Activated gamma-delta T cell treated with Interleukin-2 at 50 U/mL for 16 hours (primary cell): ENCODE measurements at regions not wholly inside any gene's neighbourhood (a gene's known extent, or its start where the extent isn't known, plus 50 kb on each side); places are given as distances from the start of the nearest gene placed in this dataset.

Experiments
- DNase-seq: peaks from one replicate; pipeline ENCODE4 v3.0.0-alpha.2; 2020

DNA sequence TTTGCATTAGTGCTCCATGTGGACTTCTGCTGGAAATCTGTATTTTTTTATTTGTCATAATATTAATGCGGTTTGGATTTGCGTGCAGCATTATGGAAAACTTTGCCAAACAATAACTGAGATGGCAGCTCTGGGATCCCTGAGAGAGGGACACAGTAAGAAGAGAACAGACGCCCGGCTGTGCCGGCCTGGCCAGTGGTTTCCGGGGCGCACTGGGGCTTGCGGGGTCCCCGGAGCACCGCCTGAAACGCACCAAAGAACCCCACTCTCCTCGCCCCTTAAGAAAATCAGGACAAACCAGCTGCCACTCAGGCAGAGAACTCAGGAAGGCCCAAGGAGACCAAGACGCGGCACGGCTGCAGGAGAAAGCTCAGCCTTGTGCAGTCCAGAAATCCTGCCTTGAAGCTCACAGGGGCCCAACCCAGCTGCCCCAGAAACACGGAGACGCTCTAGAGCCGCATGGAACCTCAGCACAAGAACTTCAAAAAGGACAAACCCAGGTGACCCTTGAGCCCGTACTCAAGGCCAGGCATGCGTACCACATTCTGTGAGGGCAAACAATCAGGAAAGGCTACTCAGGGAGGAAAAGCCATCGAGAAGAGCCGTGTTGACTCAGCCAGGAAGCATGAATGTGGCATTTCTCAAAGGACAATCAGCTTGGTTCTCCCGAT is 226.5 kb upstream of the CDYL start:
- no peak for DNase-seq

DNA sequence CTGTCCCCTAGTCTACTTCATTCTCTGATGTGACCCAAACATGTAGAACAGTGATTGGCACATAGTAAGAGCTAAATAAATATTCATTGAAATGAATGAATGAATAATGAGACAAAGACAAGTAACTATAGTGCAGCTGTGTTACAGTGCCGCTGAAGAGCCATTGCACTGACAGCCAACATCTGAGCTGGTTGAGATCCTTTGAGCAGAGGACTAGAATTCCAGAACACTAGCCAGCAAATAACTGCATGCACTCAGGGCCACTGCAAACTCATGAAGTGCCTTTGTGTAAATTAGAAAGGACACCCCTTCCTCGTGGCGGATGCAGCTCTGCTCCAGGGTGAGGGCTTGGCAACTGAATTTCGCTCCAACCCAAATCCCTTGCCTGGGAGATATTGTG is 230.3 kb upstream of the CDYL start:
- no peak for DNase-seq

DNA sequence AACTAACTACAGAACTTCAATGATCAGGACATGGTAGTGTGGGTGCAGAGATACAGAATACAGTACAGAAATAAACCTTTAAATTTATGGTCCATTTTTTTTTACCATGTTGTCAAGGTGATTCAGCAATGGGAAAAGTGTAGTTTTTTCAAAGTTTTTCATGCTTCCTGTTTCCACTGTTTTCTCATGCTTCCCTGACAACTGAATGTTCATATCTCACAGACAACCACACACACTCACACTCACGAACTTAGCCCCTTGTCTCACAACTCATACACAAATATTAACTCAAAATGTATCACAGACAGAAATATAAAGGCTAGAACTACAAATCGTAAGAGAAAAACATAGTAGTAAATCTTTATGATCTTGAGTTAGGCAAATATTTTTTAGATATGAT is 232.6 kb upstream of the CDYL start:
- no peak for DNase-seq

DNA sequence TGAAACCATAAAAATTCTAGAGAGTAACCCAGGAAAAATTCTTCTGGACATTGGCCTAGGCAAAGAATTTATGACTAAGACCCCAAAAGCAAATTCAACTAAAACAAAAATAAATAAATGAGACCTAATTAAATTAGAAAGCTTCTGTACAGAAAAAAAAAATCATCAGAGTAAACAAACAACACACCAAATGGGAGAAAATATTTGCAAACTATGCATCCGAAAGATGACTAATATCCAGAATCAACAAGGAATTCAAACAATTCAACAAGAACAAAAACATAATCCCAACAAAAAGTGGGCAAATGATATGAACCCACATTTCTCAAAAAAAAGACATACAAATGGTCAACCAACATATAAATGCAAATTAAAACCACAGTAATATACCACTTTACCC is 242.6 kb upstream of the CDYL start:
- DNase-seq = no peak

DNA sequence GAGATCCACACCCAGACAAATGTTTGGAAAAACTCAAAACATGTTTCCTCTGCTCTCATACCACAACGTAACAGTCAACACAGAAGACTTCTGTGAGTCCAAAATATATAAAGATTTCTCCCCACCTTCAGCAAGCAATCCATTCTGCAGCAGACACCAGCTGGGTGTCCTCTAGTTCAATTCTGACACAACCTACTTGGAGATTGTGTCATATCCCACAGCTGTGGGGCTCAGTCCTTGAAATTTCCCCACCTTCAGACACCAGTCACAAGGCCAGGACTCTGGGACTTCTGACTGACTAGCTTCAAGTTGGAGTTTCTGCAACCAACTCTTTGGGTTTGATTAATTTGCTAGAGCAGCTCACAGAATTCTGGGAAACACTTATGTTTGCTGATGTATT is 244.8 kb upstream of the CDYL start:
- no peak for DNase-seq

DNA sequence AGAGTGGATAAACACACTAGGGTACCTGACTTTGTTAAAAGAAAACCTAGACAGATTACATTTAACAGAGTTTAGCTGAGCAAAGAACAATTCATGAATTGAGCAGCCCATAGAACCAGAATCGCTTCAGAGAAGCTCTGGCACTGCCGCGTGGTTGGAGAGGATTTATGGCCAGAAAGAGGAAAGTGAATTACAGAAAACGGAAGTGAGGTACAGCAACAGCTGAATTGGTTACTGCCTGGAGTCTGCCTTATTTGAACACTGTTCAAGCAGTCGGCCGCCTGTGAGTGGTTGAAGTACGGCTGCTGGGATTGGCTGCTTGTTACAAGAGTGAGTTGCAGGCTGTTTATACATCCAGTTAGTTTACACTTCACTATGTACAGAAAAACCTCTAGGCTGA is 253.8 kb upstream of the CDYL start:
- no peak for DNase-seq

DNA sequence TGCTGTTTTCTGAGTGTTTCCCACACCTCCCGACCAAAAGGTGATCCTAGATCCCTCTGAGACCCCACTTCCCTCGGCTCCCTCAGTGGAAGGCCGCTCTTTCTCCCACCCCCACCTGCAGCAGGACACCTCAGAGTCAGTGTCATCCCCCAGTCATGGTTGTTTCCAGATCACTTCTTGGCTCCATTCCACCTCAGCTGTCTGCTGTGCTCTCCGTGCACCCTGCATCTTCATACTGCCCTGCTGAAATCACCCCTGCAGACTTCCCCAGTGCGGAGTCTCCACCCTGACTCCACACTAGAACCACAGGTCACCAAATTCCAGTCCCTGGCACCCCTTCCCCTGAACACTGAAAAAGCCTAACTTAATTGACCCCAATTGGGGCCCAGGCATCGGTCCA is 255.1 kb upstream of the CDYL start:
- DNase-seq = no peak

DNA sequence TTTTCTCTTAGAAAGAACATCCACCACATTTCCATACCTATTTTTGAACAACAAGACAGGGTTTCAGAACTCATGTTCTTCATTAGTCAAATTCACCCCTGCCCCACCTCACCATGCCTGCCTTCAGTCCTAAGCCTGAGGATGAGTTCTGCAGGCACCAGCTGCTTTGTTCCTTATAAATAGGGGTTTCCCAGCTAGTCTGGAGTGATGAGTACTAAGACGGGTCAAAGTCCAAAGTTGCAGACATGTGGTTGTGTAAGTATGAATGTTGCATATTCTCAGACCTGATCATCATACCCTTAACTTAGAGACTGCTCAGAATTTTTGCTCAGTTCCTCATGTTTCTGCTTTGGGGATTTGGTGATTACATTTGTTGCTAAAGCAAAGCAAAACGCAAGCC is 257.7 kb upstream of the CDYL start:
- DNase-seq = no peak

DNA sequence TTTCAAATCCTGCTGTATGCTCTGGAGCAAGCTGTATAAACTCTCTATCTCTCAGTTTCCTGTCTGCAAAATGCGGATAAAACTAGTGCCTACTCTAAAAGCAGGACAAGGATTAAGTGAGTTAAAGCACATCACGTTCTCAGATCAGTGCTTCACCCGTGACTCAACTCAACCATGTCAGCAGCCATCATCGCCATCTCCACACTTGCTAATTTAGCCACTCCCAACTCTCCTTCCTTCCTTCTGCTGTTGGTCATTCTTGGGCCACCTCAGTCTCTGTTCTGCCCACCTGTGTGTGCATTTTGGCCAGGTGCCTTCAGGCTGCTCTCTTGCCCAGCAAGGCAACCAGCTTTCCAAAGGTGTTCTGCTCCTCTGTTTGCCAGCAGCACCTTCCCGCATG is 260.0 kb upstream of the CDYL start:
- no peak for DNase-seq

DNA sequence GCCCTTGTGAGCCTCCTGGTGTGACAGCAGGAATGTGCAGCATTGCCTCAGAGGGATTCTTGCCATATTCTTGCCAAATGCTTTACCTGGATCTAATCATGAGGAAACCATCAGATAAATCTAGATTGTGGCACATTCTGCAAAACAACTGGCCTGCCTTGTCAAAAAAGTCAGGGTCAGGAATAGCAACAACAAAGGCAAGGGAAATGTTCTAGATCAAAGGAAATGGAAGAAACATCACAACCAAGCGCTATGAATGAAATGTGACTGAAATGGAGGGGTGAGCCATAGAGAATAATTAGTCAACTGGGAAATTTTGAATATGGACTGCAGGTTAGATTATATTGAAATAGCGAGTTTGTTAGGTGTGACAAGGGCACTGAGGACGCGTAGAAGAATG is 262.6 kb upstream of the CDYL start:
- no peak for DNase-seq

DNA sequence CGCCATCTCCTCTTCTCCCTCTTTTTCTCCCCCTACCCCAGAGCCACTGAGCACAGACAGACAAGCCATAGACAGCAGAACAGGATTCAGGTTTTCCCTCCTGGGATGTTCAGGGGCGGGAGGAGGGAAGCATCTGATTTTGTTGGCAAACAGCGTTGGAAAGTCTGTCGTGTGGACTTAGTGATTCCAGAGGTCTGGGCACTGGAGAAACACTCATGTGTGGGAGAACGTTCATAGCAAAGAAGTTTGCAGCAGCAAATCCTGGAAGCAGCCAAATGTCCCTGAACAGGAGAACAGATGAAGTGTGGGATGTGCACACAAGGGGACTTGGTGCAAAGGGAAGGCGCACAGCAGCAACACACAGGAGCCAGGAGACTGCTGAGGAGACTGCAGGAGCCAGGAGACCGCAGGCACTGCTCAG is 264.1 kb upstream of the CDYL start:
- DNase-seq = no peak

DNA sequence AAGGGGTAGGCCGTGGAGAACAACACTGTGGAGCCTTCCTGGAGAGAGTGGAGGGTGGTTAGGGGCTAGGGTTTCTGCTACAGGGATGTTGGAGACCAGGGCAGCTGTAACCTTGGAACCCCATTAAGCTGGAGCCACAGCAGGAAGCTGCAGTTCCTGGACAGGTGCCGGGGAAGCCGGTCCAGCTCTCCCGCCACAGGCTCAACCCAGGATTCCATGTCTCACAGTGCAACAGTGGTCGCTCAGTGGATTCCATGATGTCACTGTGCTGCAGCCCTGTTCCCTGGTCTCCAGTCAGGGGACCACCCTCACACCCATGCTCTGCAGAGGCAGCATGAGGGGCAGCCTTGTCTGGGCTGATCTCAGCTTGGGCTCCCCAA is 264.6 kb upstream of the CDYL start:
- DNase-seq = no peak

DNA sequence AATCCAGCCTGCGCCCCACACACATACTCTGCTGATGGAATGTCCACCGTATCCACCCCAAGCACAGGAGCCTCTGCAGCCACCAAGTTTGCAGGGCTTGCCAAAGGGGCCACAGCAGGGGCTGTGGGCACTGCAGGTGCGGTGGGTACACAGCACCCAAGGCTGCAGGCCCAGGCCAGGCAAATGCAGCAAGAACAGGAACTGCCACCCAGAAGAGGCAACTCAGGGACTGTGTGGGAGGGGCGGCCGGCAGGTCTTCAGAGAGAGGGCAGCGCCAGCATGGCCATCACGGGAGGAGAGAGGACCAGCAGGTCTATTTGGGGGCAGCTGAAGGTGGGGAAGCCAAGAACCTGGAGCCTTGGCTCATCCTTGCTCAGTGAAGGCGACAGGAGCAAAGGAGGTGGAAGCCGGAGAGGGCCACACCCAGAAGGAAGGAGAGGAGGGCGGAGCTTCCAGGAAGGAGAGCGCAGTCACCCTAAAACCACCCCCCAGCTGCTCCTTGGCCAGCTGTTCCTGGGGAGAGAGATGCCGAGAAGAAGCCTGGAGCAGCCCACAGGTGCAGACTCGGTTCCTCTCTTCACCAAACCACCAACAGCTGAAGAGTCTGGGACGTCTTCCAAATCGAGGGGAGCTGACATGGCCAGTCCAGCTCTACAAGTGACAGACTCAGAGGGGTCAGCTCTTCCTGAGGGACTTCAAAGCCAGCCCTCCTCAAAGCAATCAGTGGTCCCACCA is 265.1 kb upstream of the CDYL start:
- DNase-seq = no peak

DNA sequence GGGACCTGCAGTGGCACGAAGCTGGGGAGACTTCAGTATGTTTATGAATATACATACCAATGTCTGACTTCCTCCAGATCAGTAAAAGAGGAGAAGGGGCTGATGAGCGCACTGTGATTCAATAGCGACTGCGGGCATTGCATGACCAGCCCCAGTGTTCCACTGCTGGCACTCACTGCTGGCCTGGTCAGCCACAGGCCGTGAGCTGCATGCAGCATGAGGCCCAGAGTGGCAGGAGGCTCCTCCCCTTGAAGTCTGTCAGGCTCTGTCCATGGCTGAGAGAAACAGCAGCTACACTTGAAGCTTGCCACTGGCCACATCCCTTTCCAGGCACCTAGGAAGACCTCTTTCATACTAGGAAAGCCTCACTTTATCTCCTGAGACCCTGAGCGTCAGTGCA is 265.9 kb upstream of the CDYL start:
- DNase-seq = no peak

DNA sequence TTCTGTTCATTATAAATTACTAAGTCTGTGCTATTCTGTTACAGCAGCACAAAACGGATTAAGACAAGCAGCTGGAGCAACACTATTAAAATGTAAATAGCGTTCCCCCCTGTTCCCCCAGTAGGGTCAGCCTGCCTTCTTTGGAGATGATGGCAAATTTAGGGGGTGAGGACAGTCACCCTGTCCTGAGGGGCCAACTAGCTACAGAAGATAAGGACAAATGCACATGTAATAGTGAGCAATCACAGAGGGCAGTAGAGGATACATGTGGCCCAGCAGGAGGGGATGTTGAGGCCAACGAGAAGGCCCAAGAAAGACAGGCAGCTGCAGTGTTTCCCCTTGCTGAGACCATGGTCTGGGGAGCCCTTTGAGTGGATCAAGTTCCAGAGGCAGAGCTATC is 266.7 kb upstream of the CDYL start:
- DNase-seq = no peak

DNA sequence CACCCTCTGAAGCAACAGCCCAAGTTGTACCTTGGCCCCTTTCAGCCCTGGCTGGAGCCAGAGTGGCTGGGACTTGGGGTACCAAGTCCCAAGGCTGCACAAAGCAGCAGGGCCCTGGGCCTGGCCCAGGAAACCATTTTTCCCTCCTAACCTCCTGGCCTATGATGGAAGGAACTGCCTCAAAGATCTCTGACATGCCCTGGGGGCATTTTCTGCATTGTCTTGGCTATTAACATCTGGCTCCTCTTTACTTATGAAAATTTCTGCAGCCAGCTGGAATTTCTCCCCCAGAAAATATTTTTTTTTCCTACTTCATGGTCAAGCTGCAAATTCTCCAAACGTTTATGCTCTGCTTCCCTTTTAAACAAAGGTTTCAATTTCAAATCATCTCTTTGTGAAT is 269.4 kb upstream of the CDYL start:
- no peak for DNase-seq

DNA sequence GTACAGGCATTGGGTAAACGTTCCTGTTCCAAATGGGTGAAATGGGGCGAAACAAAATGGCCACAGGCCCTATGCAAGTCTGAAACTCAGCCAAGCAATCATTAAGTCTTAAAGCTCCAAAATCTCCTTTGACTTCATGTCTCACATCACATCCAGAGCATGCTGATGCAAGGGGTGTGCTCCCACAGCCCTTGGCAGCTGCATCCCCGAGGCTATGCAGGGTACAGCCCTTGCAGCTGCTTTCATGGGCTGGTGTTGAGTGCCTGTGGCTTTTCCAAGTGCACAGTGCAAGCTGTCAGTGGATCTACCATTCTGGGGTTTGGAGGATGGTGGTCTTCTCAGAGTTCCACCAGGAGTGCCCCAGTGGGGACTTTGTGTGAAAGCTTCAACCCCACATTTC is 270.0 kb upstream of the CDYL start:
- no peak for DNase-seq

DNA sequence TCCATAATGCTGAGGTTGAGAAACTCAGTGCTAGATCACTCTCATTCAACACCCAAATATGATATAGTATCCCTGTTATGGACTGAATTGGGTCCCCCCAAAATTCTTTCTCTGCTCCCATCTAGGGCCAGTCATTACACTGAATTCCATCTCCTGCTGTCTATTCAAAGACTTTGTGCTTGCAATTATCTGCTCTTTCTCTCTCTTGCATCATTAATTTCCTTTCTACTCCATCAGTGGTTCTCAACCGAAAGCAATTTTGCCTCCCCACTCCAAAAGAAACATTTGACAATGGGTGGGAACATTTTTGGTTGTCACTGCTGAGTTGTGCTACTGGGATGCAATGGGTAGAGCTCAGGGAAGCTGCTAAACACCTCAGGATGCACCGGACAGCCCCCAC is 271.5 kb upstream of the CDYL start:
- no peak for DNase-seq

DNA sequence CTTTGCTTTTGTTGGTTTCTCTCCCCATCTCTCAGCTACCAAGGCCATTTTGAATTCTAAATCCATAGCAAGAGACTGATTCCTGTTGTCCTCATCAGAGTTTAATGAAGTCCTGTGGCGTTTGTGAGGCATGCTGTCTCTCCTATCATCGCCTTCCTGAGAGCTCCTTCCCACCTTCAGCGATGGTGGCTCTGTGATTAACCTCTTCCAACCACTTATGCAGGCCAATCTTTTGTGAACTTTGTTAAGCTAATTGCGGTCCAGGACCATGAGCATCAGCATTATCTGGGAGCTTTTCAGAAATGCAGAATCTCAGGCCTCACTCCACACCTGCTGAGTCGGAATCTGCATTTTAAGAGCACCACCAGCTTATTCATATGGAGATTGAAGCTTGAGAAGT is 272.5 kb upstream of the CDYL start:
- DNase-seq = no peak

DNA sequence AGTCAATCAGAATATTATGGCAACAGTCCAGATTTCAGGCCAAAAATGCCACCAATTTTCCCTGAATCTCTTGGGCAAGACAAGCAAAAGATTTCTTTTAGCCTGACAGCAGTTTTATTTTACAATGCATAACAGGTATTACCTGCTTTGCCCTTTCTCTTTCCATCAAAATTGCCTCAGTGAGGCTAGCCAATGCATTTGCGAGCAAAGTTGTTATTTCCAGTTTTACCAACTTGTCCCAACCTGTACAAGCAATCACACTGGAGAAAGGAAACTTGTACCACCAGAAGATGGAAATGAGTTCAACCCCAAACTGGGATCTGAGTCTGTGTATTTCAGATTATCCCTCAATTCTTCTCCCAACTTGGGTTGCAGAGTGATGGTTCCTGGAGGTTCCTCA is 279.9 kb upstream of the CDYL start:
- DNase-seq = no peak

DNA sequence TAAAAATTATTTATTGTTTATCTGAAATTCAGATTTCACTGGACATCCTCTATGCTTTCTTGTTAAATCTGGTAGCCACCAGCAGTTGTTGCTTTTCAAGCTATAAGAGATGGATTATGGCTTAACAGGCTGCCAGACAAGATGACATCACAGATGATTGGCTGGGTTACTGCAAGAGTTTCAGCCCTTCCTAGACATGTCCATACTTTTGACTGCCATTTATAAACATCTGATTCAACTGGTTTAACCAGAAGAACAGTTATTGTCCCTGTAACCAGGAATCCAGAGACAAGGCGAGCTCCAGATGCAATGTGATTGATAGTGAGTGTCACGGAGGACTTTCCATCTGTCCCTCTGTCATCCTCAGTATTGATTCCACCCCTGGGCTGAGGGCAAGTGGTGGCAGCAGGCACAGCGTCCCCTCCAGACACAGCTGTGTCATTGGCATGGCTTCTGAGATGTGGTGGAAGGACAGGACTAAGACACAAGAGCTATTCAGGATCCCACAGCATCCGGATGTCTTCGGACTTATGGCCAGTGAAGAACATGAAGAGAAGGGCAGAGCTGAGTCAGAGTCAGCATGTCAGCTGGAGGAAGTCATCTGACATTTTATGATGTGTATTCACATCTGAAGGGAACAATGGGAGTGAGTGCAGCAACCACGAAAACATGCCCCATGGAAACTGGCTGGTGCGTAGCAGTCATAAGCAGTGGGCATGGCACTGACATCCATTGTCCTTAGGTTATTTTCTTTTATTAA is 284.5 kb upstream of the CDYL start:
- DNase-seq = no peak

DNA sequence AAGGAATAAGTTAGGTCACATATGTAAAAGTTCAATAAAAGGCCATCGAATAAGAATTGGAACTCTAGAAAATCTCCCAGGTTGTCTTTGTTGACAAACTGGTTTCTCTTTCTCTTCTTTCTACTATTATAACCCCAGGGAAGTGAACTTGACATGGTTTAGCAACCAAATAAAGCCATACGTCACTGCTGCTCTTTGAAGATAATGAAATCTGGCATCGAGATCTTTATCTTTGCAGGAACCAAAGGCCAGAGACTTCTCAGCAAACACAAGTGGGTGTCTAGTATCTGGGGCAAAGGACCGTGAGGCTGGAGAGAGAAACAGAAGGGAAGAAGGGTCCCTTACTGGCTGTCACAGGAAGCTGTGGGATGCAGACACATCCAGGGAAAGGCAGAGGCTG is 286.7 kb upstream of the CDYL start:
- DNase-seq = no peak

DNA sequence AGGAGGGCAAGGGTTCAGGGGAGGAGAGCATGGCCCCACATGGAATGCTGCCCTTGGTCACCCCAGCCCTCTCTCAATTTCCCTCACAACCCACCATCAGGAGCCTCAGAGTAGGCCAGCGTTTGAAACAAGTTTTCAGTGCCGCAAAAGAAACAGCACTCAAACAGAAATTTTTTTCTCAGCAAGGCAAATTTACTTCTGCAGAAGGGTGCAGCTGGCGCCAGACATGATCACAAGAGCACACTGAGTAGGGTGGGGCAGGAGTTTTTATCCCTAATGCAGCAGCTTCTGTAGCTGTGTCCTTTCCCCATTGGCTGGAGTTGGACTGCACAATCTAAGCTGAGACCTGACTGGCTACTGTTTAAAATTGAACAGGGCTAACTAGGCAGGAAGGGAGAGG is 287.8 kb upstream of the CDYL start:
- DNase-seq = no peak

DNA sequence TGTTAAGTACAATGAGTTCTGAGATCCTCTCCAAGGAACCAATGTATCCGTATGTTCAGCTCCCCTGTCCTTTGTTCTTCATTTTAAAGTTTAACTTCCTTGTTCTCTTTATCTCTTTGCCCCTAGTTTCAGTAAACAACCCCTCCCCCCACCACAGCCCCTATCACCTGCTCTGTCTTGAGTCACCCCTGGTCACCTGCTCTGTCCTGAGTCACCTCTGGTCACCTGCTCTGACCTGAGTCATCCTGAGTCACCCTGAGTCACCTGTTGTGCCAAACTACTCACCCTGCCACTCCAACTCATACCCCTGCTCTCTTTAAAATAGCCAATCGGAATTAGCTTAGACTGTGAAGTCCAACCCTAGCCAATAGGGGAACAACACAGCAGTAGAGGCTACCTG is 288.7 kb upstream of the CDYL start:
- DNase-seq = no peak
